ENCODE measurements at regions not wholly inside any gene's neighbourhood (a gene's known extent, or its start where the extent isn't known, plus 50 kb on each side); places are given as distances from the start of the nearest gene placed in this dataset.

DNA sequence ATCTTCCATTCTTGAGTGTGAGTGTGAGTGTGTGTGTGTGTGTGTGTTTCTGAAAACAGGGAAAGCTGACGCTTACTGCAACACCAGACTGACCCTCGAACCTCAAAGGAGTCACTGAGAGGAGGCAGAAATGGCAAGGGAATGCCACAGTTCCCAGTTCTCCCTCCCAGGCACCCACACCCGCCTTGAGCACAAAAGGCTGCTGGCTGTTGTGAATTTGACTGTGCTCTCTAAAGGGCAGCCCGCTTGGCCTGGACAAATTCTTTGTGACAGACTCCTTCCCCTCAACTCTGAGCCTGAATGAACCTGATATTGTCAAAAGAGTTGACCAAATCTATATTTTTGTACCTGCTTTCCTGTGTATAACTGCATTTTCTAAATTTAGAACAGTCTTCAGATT lies 245.7 kb upstream of the IRX2 start:
- TF ChIP-seq, protein P1, sequence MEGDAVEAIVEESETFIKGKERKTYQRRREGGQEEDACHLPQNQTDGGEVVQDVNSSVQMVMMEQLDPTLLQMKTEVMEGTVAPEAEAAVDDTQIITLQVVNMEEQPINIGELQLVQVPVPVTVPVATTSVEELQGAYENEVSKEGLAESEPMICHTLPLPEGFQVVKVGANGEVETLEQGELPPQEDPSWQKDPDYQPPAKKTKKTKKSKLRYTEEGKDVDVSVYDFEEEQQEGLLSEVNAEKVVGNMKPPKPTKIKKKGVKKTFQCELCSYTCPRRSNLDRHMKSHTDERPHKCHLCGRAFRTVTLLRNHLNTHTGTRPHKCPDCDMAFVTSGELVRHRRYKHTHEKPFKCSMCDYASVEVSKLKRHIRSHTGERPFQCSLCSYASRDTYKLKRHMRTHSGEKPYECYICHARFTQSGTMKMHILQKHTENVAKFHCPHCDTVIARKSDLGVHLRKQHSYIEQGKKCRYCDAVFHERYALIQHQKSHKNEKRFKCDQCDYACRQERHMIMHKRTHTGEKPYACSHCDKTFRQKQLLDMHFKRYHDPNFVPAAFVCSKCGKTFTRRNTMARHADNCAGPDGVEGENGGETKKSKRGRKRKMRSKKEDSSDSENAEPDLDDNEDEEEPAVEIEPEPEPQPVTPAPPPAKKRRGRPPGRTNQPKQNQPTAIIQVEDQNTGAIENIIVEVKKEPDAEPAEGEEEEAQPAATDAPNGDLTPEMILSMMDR (IDR thresholded peaks at IDR 0.05; ENCODE audit: insufficient read depth, low read length, severe bottlenecking): no peak
- no peaks in the 10 kb centered on the region for H3K27me3 ChIP-seq (ENCODE audit: control insufficient read depth, insufficient read depth, low read length)
- no peaks in the 10 kb centered on the region for H3K36me3 ChIP-seq (ENCODE audit: control insufficient read depth, insufficient read depth, low read length)
- no peak for FAIRE-seq
- DNase-seq (ENCODE audit: low read depth): no peak
- no peak overlapping the region for H3K4me3 ChIP-seq (ENCODE audit: low read depth, low read length)

DNA sequence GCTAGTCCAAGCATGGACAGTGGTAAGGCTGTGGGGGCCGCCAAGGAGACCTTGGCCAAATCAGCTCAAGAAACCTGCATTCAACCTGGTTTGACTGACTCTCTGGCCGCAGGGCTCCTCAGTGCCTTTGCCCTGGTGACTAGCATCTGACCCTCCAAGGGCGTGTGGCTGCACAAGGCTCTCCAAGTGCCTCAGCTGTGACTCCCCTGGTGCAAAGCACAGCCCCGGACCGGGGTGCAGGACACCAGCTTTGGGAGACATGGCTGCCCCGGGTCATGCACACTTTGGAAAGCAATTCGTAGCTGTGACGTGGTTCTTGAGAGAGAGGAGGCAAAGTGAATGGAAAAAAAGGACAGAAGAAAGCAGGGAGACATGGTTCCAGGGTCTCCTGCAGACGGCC lies 245.2 kb upstream of the IRX2 start:
- H3K36me3 ChIP-seq (ENCODE audit: control insufficient read depth, insufficient read depth, low read length): no peaks in the 10 kb centered on the region
- TF ChIP-seq, protein P1 (IDR thresholded peaks at IDR 0.05; ENCODE audit: insufficient read depth, low read length, severe bottlenecking): no peak
- H3K27me3 ChIP-seq (ENCODE audit: control insufficient read depth, insufficient read depth, low read length): no peaks in the 10 kb centered on the region
- DNase-seq (ENCODE audit: low read depth) (no peak), FAIRE-seq (no peak)
- no peak overlapping the region for H3K4me3 ChIP-seq (ENCODE audit: low read depth, low read length)

DNA sequence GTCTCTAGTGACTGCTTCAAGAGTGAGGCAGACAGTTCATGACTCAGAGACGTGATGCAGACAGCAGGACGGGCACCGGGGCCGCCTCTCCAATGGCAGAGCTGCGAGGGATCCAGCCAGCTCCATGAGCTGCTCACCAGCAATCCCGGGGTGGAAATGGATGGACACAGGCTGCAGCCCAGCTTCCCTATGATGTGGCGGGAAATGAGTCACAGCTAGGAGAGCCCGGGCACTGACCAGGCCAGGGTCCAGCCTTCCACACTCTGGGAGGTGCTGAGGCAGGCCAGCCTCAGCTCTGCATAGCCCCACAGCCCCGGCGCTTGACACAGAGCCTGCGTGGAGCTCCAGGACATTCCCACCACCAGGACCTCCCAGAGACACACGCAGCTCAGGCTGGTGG lies 244.8 kb upstream of the IRX2 start:
- no peak for DNase-seq (ENCODE audit: low read depth)
- FAIRE-seq: no peak
- TF ChIP-seq, protein P1 (IDR thresholded peaks at IDR 0.05; ENCODE audit: insufficient read depth, low read length, severe bottlenecking): no peak
- H3K27me3 ChIP-seq (ENCODE audit: control insufficient read depth, insufficient read depth, low read length): no peaks in the 10 kb centered on the region
- no peak overlapping the region for H3K4me3 ChIP-seq (ENCODE audit: low read depth, low read length)
- H3K36me3 ChIP-seq (ENCODE audit: control insufficient read depth, insufficient read depth, low read length): no peaks in the 10 kb centered on the region

DNA sequence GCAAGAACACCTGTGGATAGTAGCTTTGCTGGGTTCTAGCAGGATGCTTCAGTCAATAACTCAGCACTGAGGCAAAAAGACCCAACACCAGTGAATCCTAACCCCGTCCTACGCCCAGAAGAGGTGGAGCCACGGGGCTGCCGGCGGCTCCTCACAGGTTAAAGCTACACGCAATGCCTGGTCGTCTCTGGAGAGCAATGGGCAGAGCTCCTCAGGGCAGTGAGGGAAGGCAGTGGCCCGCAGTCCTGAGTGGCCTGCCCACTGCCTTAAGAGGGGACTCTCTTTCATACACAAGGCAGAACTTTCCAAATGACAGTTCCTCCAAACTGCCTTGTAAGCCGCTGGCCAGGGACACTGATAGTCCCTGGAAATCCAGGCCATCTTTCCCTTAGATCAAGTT lies 244.2 kb upstream of the IRX2 start:
- no peak for DNase-seq (ENCODE audit: low read depth)
- Histone ChIP-seq H3K36me3 (ENCODE audit: control insufficient read depth, insufficient read depth, low read length) (no peaks in the 10 kb centered on the region), H3K27me3 (ENCODE audit: control insufficient read depth, insufficient read depth, low read length) (no peaks in the 10 kb centered on the region), H3K4me3 (ENCODE audit: low read depth, low read length) (no peak overlapping the region)
- no peak for FAIRE-seq
- TF ChIP-seq, protein P1 (IDR thresholded peaks at IDR 0.05; ENCODE audit: insufficient read depth, low read length, severe bottlenecking): no peak

DNA sequence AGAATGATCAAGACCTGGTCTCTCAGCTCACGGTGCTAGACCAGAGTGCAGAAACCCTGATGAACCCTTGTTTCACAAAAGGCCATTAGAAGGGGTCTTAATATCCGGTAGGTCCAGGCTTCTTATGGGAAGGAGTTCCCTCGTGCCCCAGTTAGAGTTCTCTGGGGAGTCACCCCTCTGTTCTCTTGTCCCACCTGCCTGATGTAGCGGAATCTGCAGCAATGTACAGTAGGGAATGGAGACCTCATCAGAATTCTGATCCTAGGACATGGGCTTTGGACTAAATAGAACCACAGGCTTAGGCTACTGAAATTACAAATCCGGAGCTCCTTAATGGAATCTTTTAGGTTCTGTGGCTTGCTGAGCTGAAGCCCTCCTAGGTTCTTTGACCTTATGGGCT lies 243.6 kb upstream of the IRX2 start:
- TF ChIP-seq, protein P1 (IDR thresholded peaks at IDR 0.05; ENCODE audit: insufficient read depth, low read length, severe bottlenecking): no peak
- H3K36me3 ChIP-seq (ENCODE audit: control insufficient read depth, insufficient read depth, low read length): no peaks in the 10 kb centered on the region
- no peaks in the 10 kb centered on the region for H3K27me3 ChIP-seq (ENCODE audit: control insufficient read depth, insufficient read depth, low read length)
- FAIRE-seq (no peak), DNase-seq (ENCODE audit: low read depth) (no peak)
- no peak overlapping the region for H3K4me3 ChIP-seq (ENCODE audit: low read depth, low read length)

DNA sequence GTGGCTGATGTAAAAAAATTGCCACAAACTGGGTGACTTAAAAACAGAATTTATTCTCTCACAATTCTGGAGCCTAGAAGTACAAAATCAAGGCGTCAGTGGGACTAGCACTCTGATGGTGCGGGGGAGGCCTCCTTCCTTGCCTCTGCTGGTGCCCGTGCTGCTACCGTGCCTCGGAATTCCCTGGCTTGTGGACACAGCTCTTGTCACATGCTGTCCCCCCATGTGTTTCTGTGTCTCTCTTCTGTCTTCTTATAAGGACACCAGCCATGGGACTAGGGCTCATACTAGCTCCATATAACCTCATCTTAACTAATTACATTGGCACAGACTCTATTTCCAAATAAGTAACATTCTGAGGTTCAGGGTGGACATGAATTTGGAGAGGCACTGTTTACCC lies 242.3 kb upstream of the IRX2 start:
- FAIRE-seq: no peak
- TF ChIP-seq, protein P1 (IDR thresholded peaks at IDR 0.05; ENCODE audit: insufficient read depth, low read length, severe bottlenecking): no peak

More for the DNA sequence above, 242.3 kb upstream of the IRX2 start:
- no peak for DNase-seq (ENCODE audit: low read depth)
- Histone ChIP-seq H3K27me3 (ENCODE audit: control insufficient read depth, insufficient read depth, low read length) (no peaks in the 10 kb centered on the region), H3K36me3 (ENCODE audit: control insufficient read depth, insufficient read depth, low read length) (no peaks in the 10 kb centered on the region), H3K4me3 (ENCODE audit: low read depth, low read length) (no peak overlapping the region)
